GM18505 (cell line): ENCODE measurements at regions not wholly inside any gene's neighbourhood (a gene's known extent, or its start where the extent isn't known, plus 50 kb on each side); places are given as distances from the start of the nearest gene placed in this dataset.
"Not testable (repeated sequence)": the region's sequence is repeated elsewhere in the genome, so short reads cannot be mapped to it uniquely, and the experiment has no call there.

Source experiments
- ATAC-seq: cut with Tn5 transposase; IDR thresholded peaks from one replicate; pipeline ENCODE4 v1.9.1; 2021; ENCODE audit not compliant: unreplicated experiment
- POLR2A ChIP-seq: IDR thresholded peaks from 4 replicates; pipeline ENCODE4 v1.6.1; 2011; ENCODE audit warnings: borderline replicate concordance; ENCODE audit not compliant: insufficient read depth, insufficient read length; ENCODE audit errors: extremely low read depth

GRCh38 chr13:90493667-90494066 is 853.8 kb upstream of the MIR17HG start:
- no peak for ATAC-seq
- TF ChIP-seq POLR2A, result no peak

- ATAC-seq, result not testable (repeated sequence)
These were observed 852.6 kb upstream of the MIR17HG start for GRCh38 chr13:90494849-90495248.

DNA sequence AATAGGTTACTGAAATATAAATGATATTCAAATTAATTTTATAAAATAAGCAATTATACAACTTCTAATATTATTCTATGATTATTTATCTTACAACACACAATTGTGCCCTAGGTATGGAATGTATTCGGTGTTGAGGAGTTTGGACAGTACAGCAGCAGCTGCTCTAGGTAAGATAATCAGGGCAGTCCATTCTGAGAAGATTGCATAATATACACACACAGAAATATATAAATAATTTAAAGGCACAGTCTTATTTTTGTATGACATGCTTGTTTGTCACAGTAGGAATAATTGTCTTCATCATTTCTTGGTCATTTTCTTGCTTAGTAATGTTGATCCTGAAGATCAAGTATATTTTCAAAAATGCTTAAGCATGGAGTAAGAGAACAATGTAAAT is 849.4 kb upstream of the MIR17HG start:
- no peak for ATAC-seq
- TF ChIP-seq POLR2A, result no peak

- TF ChIP-seq POLR2A, result no peak
- ATAC-seq, result no peak
These were observed 848.7 kb upstream of the MIR17HG start for GRCh38 chr13:90498816-90499215.

- no peak for ATAC-seq
- no peak for TF ChIP-seq POLR2A
These were observed 846.9 kb upstream of the MIR17HG start for GRCh38 chr13:90500569-90500968.

DNA sequence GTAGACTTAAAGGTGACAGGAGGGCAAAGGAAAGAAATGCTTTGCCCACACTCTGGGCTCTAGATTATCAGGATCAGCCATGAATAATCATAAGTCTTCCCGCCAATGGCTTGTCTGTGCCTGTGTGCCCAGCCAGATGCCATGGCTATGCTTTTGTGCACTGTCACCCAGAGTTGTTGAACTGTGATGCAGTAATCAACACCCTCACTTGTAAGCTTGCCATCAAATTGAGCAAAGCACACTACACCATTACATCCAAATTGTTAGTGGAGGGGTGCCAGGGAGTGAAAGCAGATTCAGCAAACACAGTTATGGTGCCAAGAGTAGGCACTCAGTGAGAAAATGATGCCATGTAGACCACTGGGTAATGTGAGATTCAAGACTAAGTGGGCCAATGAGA is 845.3 kb upstream of the MIR17HG start:
- no peak for TF ChIP-seq POLR2A
- no peak for ATAC-seq

DNA sequence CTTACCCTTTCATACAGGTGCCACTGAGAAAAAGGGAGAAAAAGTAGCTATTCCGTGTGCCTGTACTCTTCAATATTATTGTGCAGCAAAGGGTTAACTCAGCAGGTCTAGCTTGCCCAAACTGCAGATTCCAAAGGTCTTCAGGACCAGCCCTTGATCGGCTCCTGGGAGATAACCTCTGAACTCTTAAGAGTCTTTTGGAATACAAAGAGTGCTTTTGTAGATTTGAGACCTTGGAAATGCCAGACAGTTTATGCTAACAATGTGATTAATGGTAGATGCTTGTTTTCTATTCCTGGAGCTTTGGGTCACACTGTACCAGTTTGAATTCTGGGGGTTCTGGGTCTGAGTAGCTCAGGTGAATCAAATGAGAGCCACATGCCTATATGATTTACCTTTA is 844.7 kb upstream of the MIR17HG start:
- no peak for TF ChIP-seq POLR2A
- ATAC-seq, result no peak

- ATAC-seq, result no peak
These were observed 837.2 kb upstream of the MIR17HG start for GRCh38 chr13:90510319-90510718.

GRCh38 chr13:90511903-90512302 is 835.6 kb upstream of the MIR17HG start:
- ATAC-seq, result no peak
- no peak for TF ChIP-seq POLR2A

More at GRCh38 chr13:90510319-90510718, 837.2 kb upstream of the MIR17HG start:
- no peak for TF ChIP-seq POLR2A

- not testable (repeated sequence) for ATAC-seq
These were observed 832.8 kb upstream of the MIR17HG start for GRCh38 chr13:90514712-90515111.

GRCh38 chr13:90518417-90518816 is 829.1 kb upstream of the MIR17HG start:
- TF ChIP-seq POLR2A, result no peak
- no peak for ATAC-seq

DNA sequence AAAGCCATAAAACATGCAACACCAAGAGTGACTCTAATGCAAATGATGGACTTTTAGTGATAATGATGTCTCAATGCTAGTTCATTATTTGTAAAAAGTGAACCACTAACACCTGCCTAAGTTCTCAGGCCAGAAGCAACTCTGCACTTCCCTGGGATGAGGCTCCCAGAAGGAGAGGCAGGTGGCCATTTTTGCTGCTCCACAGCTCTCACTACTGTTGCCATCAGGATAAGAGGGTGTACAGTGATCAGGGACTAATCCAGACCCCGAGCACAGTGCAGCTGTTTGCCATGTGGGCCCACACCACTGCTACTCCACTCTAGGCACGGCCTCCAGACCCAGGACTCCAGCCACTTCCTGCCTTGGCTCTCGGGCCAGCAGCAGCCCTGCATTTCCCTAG is 828.3 kb upstream of the MIR17HG start:
- no peak for ATAC-seq
- no peak for TF ChIP-seq POLR2A

DNA sequence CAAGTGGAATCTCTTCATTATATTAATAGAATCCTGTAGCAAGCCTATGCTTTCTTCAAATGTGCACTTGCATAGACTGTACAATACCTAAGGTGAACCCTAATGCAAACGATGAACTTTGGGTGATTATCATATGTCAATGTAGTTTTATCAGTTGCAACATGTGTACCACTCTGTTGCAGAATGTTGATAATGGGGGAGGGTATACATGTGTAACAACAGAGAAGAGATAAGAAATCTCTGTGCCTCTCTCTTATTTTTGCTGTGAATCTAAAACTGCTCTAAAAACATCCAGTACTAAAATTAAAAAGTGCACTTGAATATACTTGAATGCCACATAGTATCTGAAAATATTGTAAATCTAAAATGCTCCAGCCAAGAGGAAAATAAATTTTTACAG is 820.8 kb upstream of the MIR17HG start:
- no peak for ATAC-seq
- TF ChIP-seq POLR2A, result no peak

DNA sequence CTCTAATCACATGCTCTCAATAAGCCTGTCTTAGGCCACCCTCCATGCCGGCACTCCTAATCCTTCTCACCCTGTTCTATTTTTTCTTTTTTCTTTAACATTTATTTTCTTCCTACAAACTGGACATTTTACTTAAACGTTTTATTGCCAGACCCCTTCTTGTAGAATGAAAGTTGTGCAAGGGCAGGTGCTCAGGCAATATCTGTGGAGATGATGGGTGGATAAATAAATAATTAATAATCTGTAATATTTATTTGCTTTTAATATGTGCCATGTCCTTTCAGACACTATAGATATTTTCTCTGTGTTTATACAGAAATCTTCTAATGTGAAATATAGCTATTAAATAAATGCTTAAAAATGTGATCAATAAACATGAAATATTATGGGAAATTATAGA is 815.7 kb upstream of the MIR17HG start:
- no peak for ATAC-seq
- no peak for TF ChIP-seq POLR2A

GRCh38 chr13:90532861-90533492 is 814.5 kb upstream of the MIR17HG start:
- ATAC-seq, result no peak
- no peak for TF ChIP-seq POLR2A
